ENCODE measurements at regions not wholly inside any gene's neighbourhood (a gene's known extent, or its start where the extent isn't known, plus 50 kb on each side); places are given as distances from the start of the nearest gene placed in this dataset.

GRCh38 chr5:114744406-114744805, 382.5 kb downstream of the KCNN2 start:
- no peak for TF ChIP-seq CTCF (IDR thresholded peaks at IDR 0.05; ENCODE audit: control extremely low read depth, extremely low read depth, low read depth, missing control alignments)
- no peak for DNase-seq (ENCODE audit: extremely low spot score)
- CTCF ChIA-PET, result interaction anchor here (1.3 kb wide), 1 partner anchor 11 kb away, joined by 3 read pairs; no protein-coding TSS in a partner anchor
- POLR2A ChIA-PET, result no interaction called here

- CTCF ChIA-PET, result interaction anchor here (1.2 kb wide), 1 partner anchor 11 kb away, joined by 3 read pairs; no protein-coding TSS in a partner anchor
- no peak for DNase-seq (ENCODE audit: extremely low spot score)
- TF ChIP-seq CTCF (IDR thresholded peaks at IDR 0.05; ENCODE audit: control extremely low read depth, extremely low read depth, low read depth, missing control alignments), result no peak
- POLR2A ChIA-PET, result no interaction called here
Measured at GRCh38 chr5:114734238-114734637, 372.4 kb downstream of the KCNN2 start.

GRCh38 chr5:114729986-114730385, 368.1 kb downstream of the KCNN2 start:
- CTCF ChIA-PET, result no interaction called here
- POLR2A ChIA-PET, result no interaction called here
- TF ChIP-seq CTCF (IDR thresholded peaks at IDR 0.05; ENCODE audit: control extremely low read depth, extremely low read depth, low read depth, missing control alignments), result no peak
- no peak for DNase-seq (ENCODE audit: extremely low spot score)

- POLR2A ChIA-PET, result no interaction called here
- CTCF ChIA-PET, result no interaction called here
Measured at GRCh38 chr5:114727358-114727757, 365.5 kb downstream of the KCNN2 start.

GRCh38 chr5:114726131-114726530, 364.3 kb downstream of the KCNN2 start:
- no peak for TF ChIP-seq CTCF (IDR thresholded peaks at IDR 0.05; ENCODE audit: control extremely low read depth, extremely low read depth, low read depth, missing control alignments)
- POLR2A ChIA-PET, result no interaction called here
- no peak for DNase-seq (ENCODE audit: extremely low spot score)
- CTCF ChIA-PET, result no interaction called here

More at GRCh38 chr5:114727358-114727757, 365.5 kb downstream of the KCNN2 start:
- DNase-seq (ENCODE audit: extremely low spot score), result no peak
- no peak for TF ChIP-seq CTCF (IDR thresholded peaks at IDR 0.05; ENCODE audit: control extremely low read depth, extremely low read depth, low read depth, missing control alignments)

- POLR2A ChIA-PET, result no interaction called here
- CTCF ChIA-PET, result no interaction called here
Measured at GRCh38 chr5:114719268-114719667, 357.4 kb downstream of the KCNN2 start.

More at GRCh38 chr5:114719268-114719667, 357.4 kb downstream of the KCNN2 start:
- TF ChIP-seq CTCF (IDR thresholded peaks at IDR 0.05; ENCODE audit: control extremely low read depth, extremely low read depth, low read depth, missing control alignments), result no peak
- DNase-seq (ENCODE audit: extremely low spot score), result no peak
